ENCODE measurements at regions not wholly inside any gene's neighbourhood (a gene's known extent, or its start where the extent isn't known, plus 50 kb on each side); places are given as distances from the start of the nearest gene placed in this dataset.

- no peak for DNase-seq
- no peaks in the 10 kb centered on the region for H3K27me3 ChIP-seq
- intact Hi-C loops (cut with DNase I): no loop called here
These were observed 274.5 kb upstream of the ID2 start for GRCh38 chr2:8407332-8407731.

GRCh38 chr2:8408560-8409460 is 273.0 kb upstream of the ID2 start:
- no peaks in the 10 kb centered on the region for H3K9me3 ChIP-seq
- intact Hi-C loops (cut with DNase I): no loop called here
- no peaks in the 10 kb centered on the region for H3K27me3 ChIP-seq
- H3K36me3 ChIP-seq: no peaks in the 10 kb centered on the region
- no peak overlapping the region for H3K27ac ChIP-seq
- WGBS, 2 donors: 85 to 90% methylated on average over 8 of the region's 8 CpGs
- TF ChIP-seq CTCF (IDR thresholded peaks at IDR 0.05): no peak
- no peak for TF ChIP-seq POLR2A (IDR thresholded peaks at IDR 0.05)
- peaks cover 0 to 13% of the 10 kb centered on the region in 2 donors for H3K4me1 ChIP-seq
- no peak for DNase-seq
- no peak overlapping the region for H3K4me3 ChIP-seq (replicated peaks in 1 of 3)

More at GRCh38 chr2:8407332-8407731, 274.5 kb upstream of the ID2 start:
- Histone ChIP-seq H3K4me1 (no peaks in the 10 kb centered on the region), H3K36me3 (no peaks in the 10 kb centered on the region), H3K9me3 (no peaks in the 10 kb centered on the region), H3K4me3 (replicated peaks in 1 of 3) (no peak overlapping the region), H3K27ac (no peak overlapping the region)
- TF ChIP-seq POLR2A (IDR thresholded peaks at IDR 0.05): no peak
- TF ChIP-seq CTCF (IDR thresholded peaks at IDR 0.05): no peak
- WGBS, 2 donors: 95 to 96% methylated on average over 3 of the region's 3 CpGs

- intact Hi-C loops (cut with DNase I): no loop called here
- WGBS, 2 donors: 79 to 87% methylated on average over 5 of the region's 5 CpGs
- H3K36me3 ChIP-seq: no peaks in the 10 kb centered on the region
- H3K4me3 ChIP-seq (replicated peaks in 1 of 3): no peak overlapping the region
- TF ChIP-seq POLR2A (IDR thresholded peaks at IDR 0.05): no peak
- no peak for TF ChIP-seq CTCF (IDR thresholded peaks at IDR 0.05)
- no peaks in the 10 kb centered on the region for H3K9me3 ChIP-seq
- no peak for DNase-seq
- H3K4me1 ChIP-seq: peaks cover 0 to 16% of the 10 kb centered on the region in 2 donors
- no peak overlapping the region for H3K27ac ChIP-seq
- no peaks in the 10 kb centered on the region for H3K27me3 ChIP-seq
These were observed 272.2 kb upstream of the ID2 start for GRCh38 chr2:8409461-8410260.

- no peaks in the 10 kb centered on the region for H3K27me3 ChIP-seq
- H3K4me1 ChIP-seq: peaks cover 0 to 16% of the 10 kb centered on the region in 2 donors
- no peaks in the 10 kb centered on the region for H3K36me3 ChIP-seq
- TF ChIP-seq CTCF (IDR thresholded peaks at IDR 0.05) (no peak), POLR2A (IDR thresholded peaks at IDR 0.05) (no peak)
- no peak for DNase-seq
- intact Hi-C loops (cut with DNase I): no loop called here
- H3K27ac ChIP-seq: peak overlapping the region in 1 of 3 donors; percentile 47
- H3K4me3 ChIP-seq (replicated peaks in 1 of 3): no peak overlapping the region
- 82 to 83% methylated on average over 9 of the region's 9 CpGs for WGBS, 2 donors
- no peaks in the 10 kb centered on the region for H3K9me3 ChIP-seq
These were observed 269.8 kb upstream of the ID2 start for GRCh38 chr2:8412082-8412481.
